ENCODE measurements at regions not wholly inside any gene's neighbourhood (a gene's known extent, or its start where the extent isn't known, plus 50 kb on each side); places are given as distances from the start of the nearest gene placed in this dataset.

DNA sequence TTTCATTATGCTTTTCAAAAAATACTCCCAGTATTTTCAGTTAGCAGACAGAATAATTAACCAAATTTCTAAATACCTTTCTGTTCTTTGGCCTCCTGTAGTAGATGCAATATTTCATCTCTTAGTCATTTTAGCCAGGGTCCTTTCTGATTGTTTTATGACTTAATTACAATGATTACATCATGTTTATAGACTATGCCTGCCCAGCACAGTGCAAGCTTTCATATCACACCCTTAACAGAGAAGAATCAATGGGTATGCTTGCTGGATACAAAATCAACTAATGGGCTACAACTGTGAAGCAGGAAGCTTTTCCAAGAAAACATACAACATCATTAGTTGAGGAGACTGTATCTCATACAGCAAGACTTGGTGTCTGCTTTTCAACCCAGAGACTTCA is 119.8 kb upstream of the NRSN1 start:
- H3K4me3 ChIP-seq = no peak overlapping the region
- DNase-seq = no peak

DNA sequence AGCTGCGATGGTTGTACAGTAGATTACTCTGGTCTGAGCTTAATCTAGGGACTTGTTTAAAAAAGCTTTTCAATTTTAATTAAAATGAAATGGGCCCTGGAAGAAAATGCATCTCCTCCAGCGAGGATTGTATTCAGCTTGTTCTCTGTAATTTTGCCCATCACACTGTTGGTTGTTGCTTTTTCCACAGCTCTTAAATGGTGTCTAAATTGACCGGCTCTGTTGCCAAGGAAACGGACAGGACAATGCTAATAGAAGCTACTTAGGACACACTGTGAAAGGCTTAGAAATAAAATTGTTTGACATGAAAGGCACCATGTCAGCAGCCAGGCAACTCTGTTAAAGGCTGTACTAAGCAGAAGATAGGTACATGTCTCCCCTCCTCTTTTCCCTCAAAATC is 116.7 kb upstream of the NRSN1 start:
- Histone ChIP-seq H3K27me3 (no peaks in the 10 kb centered on the region), H3K4me3 (no peak overlapping the region), H3K9me3 (no peaks in the 10 kb centered on the region), H3K27ac (no peak overlapping the region), H3K4me1 (no peaks in the 10 kb centered on the region), H3K36me3 (no peaks in the 10 kb centered on the region)
- WGBS, 5 donors = 39 to 45% (median 41%) methylated on average over 4 of the region's 4 CpGs
- peak in 1 of 2 donors; percentile 49 for DNase-seq
- TF ChIP-seq POLR2A (IDR thresholded peaks at IDR 0.05) = no peak
- TF ChIP-seq EP300 (IDR thresholded peaks at IDR 0.05) = no peak
- no peak for TF ChIP-seq POLR2AphosphoS5 (IDR thresholded peaks at IDR 0.05)
- TF ChIP-seq, protein P1, sequence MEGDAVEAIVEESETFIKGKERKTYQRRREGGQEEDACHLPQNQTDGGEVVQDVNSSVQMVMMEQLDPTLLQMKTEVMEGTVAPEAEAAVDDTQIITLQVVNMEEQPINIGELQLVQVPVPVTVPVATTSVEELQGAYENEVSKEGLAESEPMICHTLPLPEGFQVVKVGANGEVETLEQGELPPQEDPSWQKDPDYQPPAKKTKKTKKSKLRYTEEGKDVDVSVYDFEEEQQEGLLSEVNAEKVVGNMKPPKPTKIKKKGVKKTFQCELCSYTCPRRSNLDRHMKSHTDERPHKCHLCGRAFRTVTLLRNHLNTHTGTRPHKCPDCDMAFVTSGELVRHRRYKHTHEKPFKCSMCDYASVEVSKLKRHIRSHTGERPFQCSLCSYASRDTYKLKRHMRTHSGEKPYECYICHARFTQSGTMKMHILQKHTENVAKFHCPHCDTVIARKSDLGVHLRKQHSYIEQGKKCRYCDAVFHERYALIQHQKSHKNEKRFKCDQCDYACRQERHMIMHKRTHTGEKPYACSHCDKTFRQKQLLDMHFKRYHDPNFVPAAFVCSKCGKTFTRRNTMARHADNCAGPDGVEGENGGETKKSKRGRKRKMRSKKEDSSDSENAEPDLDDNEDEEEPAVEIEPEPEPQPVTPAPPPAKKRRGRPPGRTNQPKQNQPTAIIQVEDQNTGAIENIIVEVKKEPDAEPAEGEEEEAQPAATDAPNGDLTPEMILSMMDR (IDR thresholded peaks at IDR 0.05) = no peak
- intact Hi-C loops (cut with DNase I; ENCODE audit: low total_unique reads) = no loop called here

More for the DNA sequence above, 119.8 kb upstream of the NRSN1 start:
- H3K27me3 ChIP-seq = no peaks in the 10 kb centered on the region
- TF ChIP-seq POLR2A (IDR thresholded peaks at IDR 0.05) (no peak), POLR2AphosphoS5 (IDR thresholded peaks at IDR 0.05) (no peak), EP300 (IDR thresholded peaks at IDR 0.05) (no peak)
- TF ChIP-seq, protein P1 (IDR thresholded peaks at IDR 0.05) = no peak
- H3K36me3 ChIP-seq = no peaks in the 10 kb centered on the region
- intact Hi-C loops (cut with DNase I; ENCODE audit: low total_unique reads) = no loop called here
- peaks cover 0 to 7% (median 0%) of the 10 kb centered on the region in 4 donors for H3K4me1 ChIP-seq
- H3K27ac ChIP-seq = no peak overlapping the region
- H3K9me3 ChIP-seq = no peaks in the 10 kb centered on the region

DNA sequence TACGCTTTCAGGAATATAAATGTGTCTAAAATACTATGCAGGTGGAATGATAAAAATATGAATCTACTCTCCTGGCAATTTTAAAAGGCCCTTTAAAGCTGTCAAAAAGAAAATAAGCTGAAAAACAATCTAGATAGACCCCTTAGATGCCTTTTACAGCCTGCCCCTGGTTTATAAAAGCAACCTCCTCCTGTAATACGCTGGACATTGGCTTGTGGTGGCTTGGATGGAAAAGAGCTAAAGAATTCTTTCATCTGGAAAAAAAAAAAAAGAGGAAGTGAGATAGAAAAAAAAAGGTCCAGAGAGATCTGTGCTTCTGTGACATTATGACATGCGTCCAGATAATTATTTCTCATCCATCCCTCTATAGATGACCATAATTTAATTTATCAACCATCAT is 115.9 kb upstream of the NRSN1 start:
- intact Hi-C loops (cut with DNase I; ENCODE audit: low total_unique reads) = no loop called here
- WGBS, 5 donors = 55 to 74% (median 67%) methylated on average over 3 of the region's 3 CpGs
- H3K4me3 ChIP-seq = no peak overlapping the region
- H3K27me3 ChIP-seq = no peaks in the 10 kb centered on the region
- TF ChIP-seq, protein P1 (IDR thresholded peaks at IDR 0.05) = no peak
- TF ChIP-seq POLR2AphosphoS5 (IDR thresholded peaks at IDR 0.05) = no peak
- TF ChIP-seq POLR2A (IDR thresholded peaks at IDR 0.05) = no peak
- no peak for TF ChIP-seq EP300 (IDR thresholded peaks at IDR 0.05)
- H3K27ac ChIP-seq = no peak overlapping the region
- no peaks in the 10 kb centered on the region for H3K4me1 ChIP-seq
- H3K36me3 ChIP-seq = no peaks in the 10 kb centered on the region
- H3K9me3 ChIP-seq = no peaks in the 10 kb centered on the region
- no peak for DNase-seq

DNA sequence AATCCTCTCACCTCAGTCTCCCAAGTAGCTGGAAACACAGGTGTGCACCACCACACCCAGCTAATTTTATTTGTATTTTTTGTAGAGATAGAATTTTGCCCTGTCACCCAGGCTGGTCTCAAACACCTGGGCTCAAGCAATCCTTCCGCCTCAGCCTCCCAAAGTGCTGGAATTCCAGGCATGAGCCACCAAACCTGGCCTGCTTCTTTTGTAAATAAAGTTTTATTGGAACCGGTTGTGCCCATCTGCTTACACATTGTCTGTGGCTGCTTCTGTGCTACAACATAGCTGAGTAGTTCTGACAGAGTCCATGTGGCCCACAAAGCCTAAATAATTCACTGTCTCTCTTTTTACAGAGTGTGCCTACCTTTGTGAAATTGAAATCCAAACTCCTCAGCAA is 109.7 kb upstream of the NRSN1 start:
- WGBS, 5 donors = 49 to 88% (median 75%) methylated on average over 2 of the region's 2 CpGs
- H3K9me3 ChIP-seq = peaks cover 0 to 7% (median 3%) of the 10 kb centered on the region in 4 donors
- no peak overlapping the region for H3K4me3 ChIP-seq
- no peak for DNase-seq
- intact Hi-C loops (cut with DNase I; ENCODE audit: low total_unique reads) = no loop called here
- no peaks in the 10 kb centered on the region for H3K27me3 ChIP-seq
- no peak overlapping the region for H3K27ac ChIP-seq
- no peaks in the 10 kb centered on the region for H3K4me1 ChIP-seq
- TF ChIP-seq EP300 (IDR thresholded peaks at IDR 0.05) = no peak
- TF ChIP-seq, protein P1 (IDR thresholded peaks at IDR 0.05) = no peak
- no peak for TF ChIP-seq POLR2A (IDR thresholded peaks at IDR 0.05)
- no peak for TF ChIP-seq POLR2AphosphoS5 (IDR thresholded peaks at IDR 0.05)
- no peaks in the 10 kb centered on the region for H3K36me3 ChIP-seq

Data from stomach (tissue), 8 donors.